ENCODE measurements at regions not wholly inside any gene's neighbourhood (a gene's known extent, or its start where the extent isn't known, plus 50 kb on each side); places are given as distances from the start of the nearest gene placed in this dataset.

DNA sequence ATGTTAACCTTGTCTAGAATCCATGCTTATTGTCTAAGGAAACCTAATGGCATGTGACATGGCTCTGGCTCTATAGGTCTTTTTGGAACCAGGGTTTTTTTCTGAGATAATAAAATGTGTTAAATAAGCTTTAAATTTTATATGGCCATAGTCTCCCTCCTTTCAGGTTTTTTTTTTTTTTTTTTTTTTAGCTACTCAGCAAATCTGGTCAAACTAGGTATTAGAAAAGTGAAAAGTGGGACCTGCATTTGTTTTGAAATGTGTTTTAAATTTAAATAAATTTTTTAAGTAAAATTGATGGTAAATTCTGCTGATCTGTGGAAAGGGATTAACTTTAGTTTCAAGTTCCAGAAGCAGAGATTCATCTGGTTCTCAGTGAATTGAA is 52.1 kb upstream of the NANOGP8 start:
- TF ChIP-seq, protein P1, sequence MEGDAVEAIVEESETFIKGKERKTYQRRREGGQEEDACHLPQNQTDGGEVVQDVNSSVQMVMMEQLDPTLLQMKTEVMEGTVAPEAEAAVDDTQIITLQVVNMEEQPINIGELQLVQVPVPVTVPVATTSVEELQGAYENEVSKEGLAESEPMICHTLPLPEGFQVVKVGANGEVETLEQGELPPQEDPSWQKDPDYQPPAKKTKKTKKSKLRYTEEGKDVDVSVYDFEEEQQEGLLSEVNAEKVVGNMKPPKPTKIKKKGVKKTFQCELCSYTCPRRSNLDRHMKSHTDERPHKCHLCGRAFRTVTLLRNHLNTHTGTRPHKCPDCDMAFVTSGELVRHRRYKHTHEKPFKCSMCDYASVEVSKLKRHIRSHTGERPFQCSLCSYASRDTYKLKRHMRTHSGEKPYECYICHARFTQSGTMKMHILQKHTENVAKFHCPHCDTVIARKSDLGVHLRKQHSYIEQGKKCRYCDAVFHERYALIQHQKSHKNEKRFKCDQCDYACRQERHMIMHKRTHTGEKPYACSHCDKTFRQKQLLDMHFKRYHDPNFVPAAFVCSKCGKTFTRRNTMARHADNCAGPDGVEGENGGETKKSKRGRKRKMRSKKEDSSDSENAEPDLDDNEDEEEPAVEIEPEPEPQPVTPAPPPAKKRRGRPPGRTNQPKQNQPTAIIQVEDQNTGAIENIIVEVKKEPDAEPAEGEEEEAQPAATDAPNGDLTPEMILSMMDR (IDR thresholded peaks at IDR 0.05; ENCODE audit: insufficient read depth, low read length, severe bottlenecking) = no peak
- FAIRE-seq = no peak
- DNase-seq (ENCODE audit: low read depth) = no peak
- no peaks in the 10 kb centered on the region for H3K27me3 ChIP-seq (ENCODE audit: control insufficient read depth, insufficient read depth, low read length)
- H3K4me3 ChIP-seq (ENCODE audit: low read depth, low read length) = no peak overlapping the region
- H3K36me3 ChIP-seq (ENCODE audit: control insufficient read depth, insufficient read depth, low read length) = no peaks in the 10 kb centered on the region

DNA sequence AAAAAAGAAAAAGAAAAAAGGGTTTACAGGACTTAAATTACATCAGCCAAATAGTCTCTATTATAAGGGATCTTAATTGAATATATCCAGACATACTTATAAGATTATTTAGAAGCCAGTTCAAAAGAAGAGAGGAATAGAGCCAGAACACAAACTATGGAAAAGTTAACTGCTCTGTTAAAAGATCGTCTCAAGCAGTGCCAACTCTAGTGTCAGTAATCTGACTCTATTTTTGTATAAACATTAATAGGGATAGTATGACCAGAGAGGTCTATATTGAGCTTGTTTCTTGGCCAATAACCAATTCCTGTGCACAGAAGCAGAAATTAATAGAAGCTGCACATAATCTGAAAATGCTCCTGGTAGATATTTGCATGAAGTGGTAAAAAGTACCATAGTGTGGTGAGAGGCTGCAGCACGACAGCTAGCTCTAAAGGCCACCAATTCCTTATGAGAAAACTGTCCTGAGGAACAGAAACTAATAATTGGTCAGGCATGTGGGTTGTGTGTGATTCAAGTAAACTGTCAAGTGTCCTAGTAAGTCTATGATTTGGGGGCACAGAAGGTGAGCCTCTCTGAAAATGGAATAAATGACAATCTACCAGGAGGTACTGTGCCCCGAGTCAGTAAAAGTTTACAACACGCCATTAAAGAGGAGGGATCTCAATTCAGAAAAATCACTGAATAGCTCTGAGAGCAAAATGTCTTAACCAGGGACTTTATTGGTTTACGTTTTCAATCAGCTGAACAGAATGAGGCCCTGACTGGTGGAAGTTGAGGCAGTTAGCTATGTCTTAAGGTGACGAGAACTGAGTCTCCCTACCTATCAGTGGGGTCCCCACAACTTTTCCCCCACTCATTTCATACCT is 51.5 kb upstream of the NANOGP8 start:
- no peak overlapping the region for H3K4me3 ChIP-seq (ENCODE audit: low read depth, low read length)
- DNase-seq (ENCODE audit: low read depth) (no peak), FAIRE-seq (no peak)
- H3K36me3 ChIP-seq (ENCODE audit: control insufficient read depth, insufficient read depth, low read length) = no peaks in the 10 kb centered on the region
- no peaks in the 10 kb centered on the region for H3K27me3 ChIP-seq (ENCODE audit: control insufficient read depth, insufficient read depth, low read length)
- TF ChIP-seq, protein P1 (IDR thresholded peaks at IDR 0.05; ENCODE audit: insufficient read depth, low read length, severe bottlenecking) = no peak
